ENCODE measurements at regions not wholly inside any gene's neighbourhood (a gene's known extent, or its start where the extent isn't known, plus 50 kb on each side); places are given as distances from the start of the nearest gene placed in this dataset.
"Not testable (repeated sequence)": the region's sequence is repeated elsewhere in the genome, so short reads cannot be mapped to it uniquely, and the experiment has no call there.

DNA sequence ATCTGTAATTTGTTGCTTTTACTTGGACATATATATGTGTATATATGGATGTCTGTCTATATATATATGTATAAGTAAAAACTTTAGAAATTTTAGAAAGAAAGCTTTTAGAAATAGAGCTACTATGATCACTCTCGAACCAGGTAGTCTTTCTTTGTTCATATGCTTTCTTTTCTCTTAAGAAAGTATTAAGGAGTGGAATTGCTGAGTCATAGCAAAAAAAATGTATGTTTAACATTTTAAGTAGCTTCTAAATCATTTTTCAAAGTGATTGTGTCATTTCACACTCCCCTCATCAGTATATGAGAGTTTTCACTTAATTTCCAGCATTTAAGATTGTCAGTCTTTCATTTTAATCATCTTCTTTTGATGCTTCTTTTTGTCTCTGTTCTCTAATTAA, 447.9 kb upstream of the TECRL start:
- Mint-ChIP-seq H3K4me3 (no peak overlapping the region), H3K9me3 (no peaks in the 10 kb centered on the region), H3K27me3 (no peaks in the 10 kb centered on the region), H3K4me1 (no peaks in the 10 kb centered on the region), H3K27ac (no peak overlapping the region)
- DNase-seq (no peak), ATAC-seq (no peak)

DNA sequence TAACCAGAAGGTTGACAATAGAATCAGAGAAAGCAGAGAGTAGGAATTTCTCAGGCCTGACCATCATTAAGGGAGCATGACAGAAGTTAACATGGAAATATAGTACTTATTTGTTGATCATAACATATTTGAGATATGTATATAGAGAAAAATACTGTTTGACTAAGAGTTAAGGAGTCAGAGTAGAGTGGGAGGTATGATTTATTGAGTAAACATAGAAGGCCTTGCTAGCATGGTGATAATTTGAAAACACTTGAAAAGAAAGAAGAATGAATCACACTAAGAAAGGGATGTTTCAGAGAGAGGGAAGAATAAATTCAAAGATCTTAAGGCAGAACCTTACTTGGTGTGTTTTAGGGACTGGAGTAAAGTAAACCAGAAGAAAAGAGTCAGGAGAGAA, 437.2 kb upstream of the TECRL start:
- H3K4me3 Mint-ChIP-seq: no peak overlapping the region
- no peaks in the 10 kb centered on the region for H3K9me3 Mint-ChIP-seq
- no peak for DNase-seq
- H3K27ac Mint-ChIP-seq: no peak overlapping the region
- ATAC-seq: no peak
- no peaks in the 10 kb centered on the region for H3K4me1 Mint-ChIP-seq
- H3K27me3 Mint-ChIP-seq: no peaks in the 10 kb centered on the region

DNA sequence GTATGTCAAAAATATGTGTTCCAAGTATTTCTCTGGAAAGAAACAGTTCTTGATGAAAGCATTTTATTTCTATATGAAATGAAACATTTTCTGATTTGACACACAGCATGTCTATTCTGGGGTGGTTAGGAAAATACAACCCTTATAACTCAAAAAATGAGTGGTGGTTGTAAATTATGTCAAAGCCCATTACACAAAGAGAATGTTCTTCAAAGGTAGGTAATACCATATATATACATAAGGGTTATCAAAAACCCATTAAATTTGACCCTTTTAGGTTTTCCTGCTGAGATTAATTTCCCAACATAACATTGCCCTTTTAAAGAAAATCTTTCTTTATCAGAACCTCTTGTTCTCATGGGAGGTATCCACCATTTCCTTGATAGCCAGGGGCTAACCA, 420.5 kb upstream of the TECRL start:
- no peak overlapping the region for H3K4me3 Mint-ChIP-seq
- no peaks in the 10 kb centered on the region for H3K27me3 Mint-ChIP-seq
- DNase-seq: no peak
- H3K4me1 Mint-ChIP-seq: no peaks in the 10 kb centered on the region
- H3K27ac Mint-ChIP-seq: no peak overlapping the region
- ATAC-seq: no peak
- peaks cover 11 to 17% of the 10 kb centered on the region in 2 donors for H3K9me3 Mint-ChIP-seq

DNA sequence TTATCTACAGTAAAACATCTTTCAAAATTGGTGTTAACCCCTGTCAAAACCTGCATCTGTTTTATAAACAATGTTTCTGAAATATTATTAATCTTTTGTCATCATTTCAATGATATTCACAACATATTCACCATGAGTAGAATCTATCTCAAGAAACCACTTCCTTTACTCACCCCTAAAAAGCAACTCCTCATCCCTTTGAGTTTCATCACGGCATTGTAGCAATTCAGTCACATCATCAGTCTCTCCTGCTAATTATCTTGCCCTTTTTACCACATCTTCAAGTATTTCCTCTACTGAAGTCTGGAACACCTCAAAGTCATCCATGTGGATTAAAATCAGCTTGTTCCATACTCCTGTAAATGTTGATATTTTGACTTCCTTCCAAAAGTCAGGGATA, 415.3 kb upstream of the TECRL start:
- DNase-seq (no peak), ATAC-seq (no peak)
- Mint-ChIP-seq H3K27me3 (no peaks in the 10 kb centered on the region), H3K9me3 (no peaks in the 10 kb centered on the region), H3K4me1 (no peaks in the 10 kb centered on the region), H3K27ac (no peak overlapping the region), H3K4me3 (no peak overlapping the region)

DNA sequence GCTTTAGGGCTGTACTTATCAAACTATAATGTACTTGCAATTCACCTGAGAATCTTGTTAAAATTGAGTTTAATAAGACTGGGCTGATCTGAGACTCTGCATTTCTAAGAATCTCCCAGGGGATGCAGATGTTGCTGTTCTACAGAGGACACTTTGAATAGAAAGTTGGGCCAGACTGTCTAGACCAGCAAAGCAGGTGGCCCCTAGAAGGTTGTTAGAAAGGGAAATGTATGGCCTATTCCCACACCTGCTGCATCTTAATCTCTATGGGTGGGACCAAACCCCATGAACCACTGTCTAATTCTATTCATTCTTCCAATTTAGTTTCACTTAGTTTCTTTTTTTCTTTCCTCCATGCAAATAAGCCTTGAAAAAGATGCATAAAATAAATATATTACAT, 413.2 kb upstream of the TECRL start:
- Mint-ChIP-seq H3K4me1 (no peaks in the 10 kb centered on the region), H3K4me3 (no peak overlapping the region), H3K27me3 (no peaks in the 10 kb centered on the region), H3K27ac (no peak overlapping the region), H3K9me3 (no peaks in the 10 kb centered on the region)
- DNase-seq (no peak), ATAC-seq (no peak)

DNA sequence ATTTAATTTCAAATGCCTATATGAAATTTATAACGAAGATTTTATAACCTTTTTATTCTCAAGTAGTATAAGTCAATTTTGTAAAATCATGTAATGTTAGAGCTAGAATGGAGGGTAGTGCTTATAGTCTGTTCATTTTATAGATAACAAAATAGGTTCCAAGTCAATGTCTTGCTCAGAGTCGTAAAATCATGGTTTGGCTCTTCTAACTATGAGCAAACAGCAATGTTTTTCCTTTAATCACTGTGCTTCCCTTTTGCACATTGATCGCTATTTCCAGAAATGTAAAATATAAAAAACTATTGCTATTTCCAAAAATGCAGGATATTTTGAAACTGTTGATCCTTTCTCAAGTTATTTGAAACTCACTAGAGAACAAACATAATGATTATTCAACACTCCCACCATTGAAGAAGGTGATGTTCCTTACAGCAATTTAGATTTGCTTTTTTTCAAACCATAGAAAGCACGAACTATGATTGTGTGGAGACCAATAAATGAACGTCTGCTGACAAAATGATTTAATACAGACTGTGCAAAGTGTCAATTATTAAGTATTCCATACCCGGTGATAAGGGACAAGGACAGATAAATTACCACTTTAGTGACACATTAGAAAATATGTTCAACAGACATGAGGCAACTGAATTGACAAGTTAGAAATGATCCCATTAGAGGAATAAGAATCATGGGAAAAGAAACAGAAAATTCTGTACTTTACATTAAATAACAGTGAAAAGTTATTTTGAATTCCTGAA, 412.1 kb upstream of the TECRL start:
- Mint-ChIP-seq H3K27me3 (no peaks in the 10 kb centered on the region), H3K9me3 (no peaks in the 10 kb centered on the region), H3K4me1 (no peaks in the 10 kb centered on the region), H3K4me3 (no peak overlapping the region), H3K27ac (no peak overlapping the region)
- no peak for ATAC-seq
- DNase-seq: no peak

DNA sequence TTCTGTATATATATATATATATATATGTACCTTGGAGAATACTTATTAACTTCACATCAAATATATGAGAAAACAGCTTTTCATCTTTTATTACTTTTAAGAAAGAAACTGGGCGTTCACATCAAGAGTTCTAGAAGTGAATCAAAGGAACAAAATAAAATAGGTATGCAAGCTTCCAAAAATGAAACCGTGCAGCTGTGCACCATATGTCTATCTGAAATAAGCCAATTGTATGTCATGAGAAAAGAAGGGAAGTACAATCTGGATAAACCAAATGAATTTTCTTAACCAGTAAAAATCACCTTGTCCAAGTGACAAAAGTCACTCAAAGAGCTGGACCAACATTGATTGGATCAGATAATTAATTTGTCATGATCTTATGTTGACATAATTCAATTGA, 405.4 kb upstream of the TECRL start:
- H3K4me3 Mint-ChIP-seq: no peak overlapping the region
- DNase-seq: no peak
- no peak overlapping the region for H3K27ac Mint-ChIP-seq
- no peaks in the 10 kb centered on the region for H3K9me3 Mint-ChIP-seq
- no peak for ATAC-seq
- H3K4me1 Mint-ChIP-seq: no peaks in the 10 kb centered on the region
- no peaks in the 10 kb centered on the region for H3K27me3 Mint-ChIP-seq

DNA sequence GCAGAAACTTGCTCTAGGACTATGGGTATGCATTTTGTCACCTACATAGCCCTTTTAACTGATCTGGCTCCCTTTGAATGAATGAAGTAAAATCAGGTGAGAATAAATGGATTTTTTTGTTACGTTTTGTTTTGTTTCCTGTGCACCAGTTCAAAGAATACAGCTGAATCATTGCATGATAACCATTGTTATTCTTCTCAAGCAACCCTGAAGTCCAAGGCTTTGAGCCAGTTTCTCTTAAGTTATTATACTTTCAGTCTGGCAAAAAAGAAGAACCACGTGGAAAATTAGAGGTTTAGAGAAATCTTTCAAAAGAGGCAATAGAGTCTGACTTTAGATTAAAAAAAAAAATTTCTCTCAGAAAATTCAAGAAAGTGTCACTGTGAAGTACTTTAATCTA, 398.6 kb upstream of the TECRL start:
- no peaks in the 10 kb centered on the region for H3K4me1 Mint-ChIP-seq
- no peak for ATAC-seq
- no peak overlapping the region for H3K4me3 Mint-ChIP-seq

DNA sequence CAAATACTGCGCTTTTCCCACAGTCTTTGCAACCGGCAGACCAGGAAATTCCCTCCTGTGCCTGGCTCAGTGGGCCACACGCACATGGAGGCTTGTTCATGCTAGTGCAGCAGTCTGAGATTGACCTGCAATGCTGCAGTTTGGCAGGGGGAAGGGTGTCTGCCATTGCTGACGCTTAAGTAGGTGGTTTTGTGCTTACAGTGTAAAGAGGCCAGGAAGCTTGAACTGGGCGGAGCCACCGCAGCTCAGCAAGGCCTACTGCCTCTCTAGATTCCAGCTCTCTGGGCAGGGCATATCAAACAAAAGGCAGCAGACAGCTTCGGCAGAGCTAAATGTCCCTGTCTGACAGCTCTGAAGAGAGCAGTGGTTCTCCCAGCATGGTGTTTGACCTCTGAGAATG, 390.5 kb upstream of the TECRL start:
- H3K4me3 Mint-ChIP-seq: no peak overlapping the region
- no peak overlapping the region for H3K27ac Mint-ChIP-seq
- peaks cover 12 to 26% of the 10 kb centered on the region in 2 donors for H3K9me3 Mint-ChIP-seq
- no peaks in the 10 kb centered on the region for H3K27me3 Mint-ChIP-seq
- ATAC-seq: no peak
- DNase-seq: no peak
- H3K4me1 Mint-ChIP-seq: no peaks in the 10 kb centered on the region

More for the DNA sequence above, 398.6 kb upstream of the TECRL start:
- no peak overlapping the region for H3K27ac Mint-ChIP-seq
- H3K27me3 Mint-ChIP-seq: no peaks in the 10 kb centered on the region
- peaks cover 7 to 16% of the 10 kb centered on the region in 2 donors for H3K9me3 Mint-ChIP-seq
- DNase-seq: no peak

DNA sequence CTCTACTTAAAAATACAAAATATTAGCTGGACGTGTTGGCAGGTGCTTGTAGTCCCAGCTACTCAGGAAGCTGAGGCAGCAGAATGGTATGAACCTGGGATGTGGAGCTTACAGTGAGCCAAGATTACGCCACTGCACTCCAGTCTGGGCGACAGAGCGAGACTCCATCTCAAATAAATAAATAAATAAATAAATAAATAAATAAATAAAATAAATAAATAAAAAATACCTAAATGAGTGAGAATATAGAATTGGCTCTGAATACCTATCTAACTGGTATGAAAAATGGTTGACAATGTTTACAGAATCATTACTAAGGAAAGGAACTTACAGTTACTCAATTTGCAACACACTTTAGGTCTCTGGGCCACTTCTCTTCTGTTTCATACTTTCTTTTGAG, 389.6 kb upstream of the TECRL start:
- not testable (repeated sequence) for DNase-seq, ATAC-seq, H3K4me3 Mint-ChIP-seq, H3K27me3 Mint-ChIP-seq, H3K27ac Mint-ChIP-seq, H3K4me1 Mint-ChIP-seq
- H3K9me3 Mint-ChIP-seq: peaks cover 7 to 17% of the 10 kb centered on the region in 2 donors

DNA sequence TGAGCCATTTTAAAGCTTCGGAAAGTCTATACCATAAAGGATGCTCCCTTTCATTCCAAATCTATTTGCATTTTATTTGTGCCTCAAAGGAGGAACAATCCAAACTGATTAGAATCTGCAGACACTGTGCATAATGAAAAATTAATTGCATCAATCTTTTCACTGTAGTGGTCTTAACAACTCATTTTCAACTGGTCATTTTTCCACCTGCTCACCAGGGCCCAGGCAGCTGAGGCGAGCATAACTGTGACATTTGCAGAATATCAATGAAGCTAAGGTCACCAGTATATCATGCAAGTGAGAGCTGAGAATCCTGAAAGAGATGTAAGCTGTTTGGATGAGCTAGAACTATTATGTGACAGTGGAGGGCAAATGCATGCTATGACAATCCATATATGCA, 387.3 kb upstream of the TECRL start:
- ATAC-seq (no peak), DNase-seq (no peak)
- no peaks in the 10 kb centered on the region for H3K9me3 Mint-ChIP-seq
- H3K27ac Mint-ChIP-seq: no peak overlapping the region
- H3K27me3 Mint-ChIP-seq: no peaks in the 10 kb centered on the region
- H3K4me3 Mint-ChIP-seq: no peak overlapping the region
- H3K4me1 Mint-ChIP-seq: no peaks in the 10 kb centered on the region

DNA sequence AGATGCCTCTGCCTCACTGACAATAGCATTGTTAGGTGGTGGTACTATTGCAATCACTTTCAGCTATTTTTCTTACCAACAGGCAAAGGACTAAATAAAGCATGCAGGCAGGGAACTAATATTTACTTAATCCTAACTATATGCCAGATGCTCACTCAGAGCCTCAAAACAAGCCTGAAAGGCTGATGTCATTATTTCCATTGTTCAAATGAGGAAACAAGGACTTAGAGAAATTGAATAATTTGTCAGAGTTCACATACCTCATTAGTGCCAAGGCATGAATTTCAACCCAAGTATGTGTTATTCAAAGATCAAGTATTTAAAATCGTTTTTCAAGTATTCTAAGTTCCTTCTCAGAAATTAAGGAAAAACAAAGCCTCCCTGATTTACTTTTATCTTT, 374.9 kb upstream of the TECRL start:
- Mint-ChIP-seq H3K27me3 (no peaks in the 10 kb centered on the region), H3K4me3 (no peak overlapping the region), H3K4me1 (no peaks in the 10 kb centered on the region), H3K27ac (no peak overlapping the region), H3K9me3 (no peaks in the 10 kb centered on the region)
- no peak for DNase-seq
- no peak for ATAC-seq

DNA sequence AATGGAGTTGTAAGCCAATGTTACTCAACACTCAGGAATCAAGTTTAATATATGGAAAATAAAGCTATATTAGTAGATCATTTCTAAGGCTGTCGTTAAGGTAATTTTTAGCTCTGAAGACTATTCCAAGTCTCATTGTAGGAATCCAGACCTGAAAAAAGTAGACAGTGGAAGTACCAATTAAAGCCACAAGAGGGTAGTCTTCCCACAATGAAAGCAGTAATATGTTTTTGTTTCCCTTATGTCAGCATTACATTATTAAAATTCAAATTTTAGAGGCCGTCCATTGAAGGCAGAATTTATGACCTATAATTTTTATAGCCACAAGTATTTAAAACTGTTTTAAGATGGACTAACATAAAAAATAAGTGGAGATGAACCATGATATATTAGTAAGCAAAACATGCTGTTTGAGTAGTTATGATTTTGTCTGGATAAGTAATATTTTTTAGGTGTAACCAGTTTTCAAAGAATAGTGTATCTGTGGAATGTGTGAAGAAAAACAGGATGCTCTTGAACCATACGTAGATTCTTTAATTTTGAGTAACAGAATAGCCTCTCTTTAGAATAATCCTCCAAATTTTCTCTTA, 372.6 kb upstream of the TECRL start:
- H3K27me3 Mint-ChIP-seq: no peaks in the 10 kb centered on the region
- H3K27ac Mint-ChIP-seq: no peak overlapping the region
- H3K4me3 Mint-ChIP-seq: no peak overlapping the region
- no peaks in the 10 kb centered on the region for H3K9me3 Mint-ChIP-seq
- no peaks in the 10 kb centered on the region for H3K4me1 Mint-ChIP-seq
- no peak for ATAC-seq
- DNase-seq: no peak

DNA sequence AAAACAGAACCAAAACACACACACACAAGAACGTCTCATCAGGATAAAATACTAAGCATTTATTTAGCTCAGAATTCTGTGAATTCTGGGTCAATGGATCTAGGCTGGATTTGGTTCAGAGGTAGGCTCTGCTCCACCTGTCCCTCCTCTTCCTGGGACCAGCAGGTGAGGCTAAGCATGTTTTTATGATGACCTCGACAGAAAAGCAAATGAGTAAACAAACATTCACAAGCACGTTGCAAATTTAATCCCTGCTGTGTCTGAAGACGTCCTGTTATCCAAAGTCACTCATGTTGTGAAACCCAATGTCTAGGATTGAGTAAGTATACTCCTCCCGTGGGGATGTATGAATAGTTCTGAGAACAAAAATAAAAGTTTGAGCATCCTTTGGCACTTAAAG, 371.4 kb upstream of the TECRL start:
- DNase-seq (no peak), ATAC-seq (no peak)
- H3K9me3 Mint-ChIP-seq: no peaks in the 10 kb centered on the region
- H3K4me1 Mint-ChIP-seq: no peaks in the 10 kb centered on the region
- no peaks in the 10 kb centered on the region for H3K27me3 Mint-ChIP-seq
- no peak overlapping the region for H3K4me3 Mint-ChIP-seq
- no peak overlapping the region for H3K27ac Mint-ChIP-seq

DNA sequence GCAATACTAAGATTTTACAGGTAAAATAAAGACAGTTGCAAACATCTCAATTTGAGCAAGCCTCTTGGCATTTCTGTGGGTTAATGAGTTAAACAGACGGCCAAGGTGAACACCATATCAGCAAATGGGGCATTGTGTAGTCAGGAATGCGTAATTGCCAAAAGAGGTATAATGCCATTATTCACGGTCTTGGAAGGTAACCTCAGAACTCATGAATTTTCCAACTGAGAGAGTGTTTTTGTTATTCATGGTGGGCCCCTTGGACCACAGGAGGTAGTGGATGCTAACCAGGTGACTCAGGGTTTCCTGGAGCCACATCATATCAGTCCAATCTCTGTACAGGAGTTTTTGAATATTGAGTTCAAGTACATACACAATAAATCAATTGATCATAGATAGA, 368.0 kb upstream of the TECRL start:
- ATAC-seq: no peak
- Mint-ChIP-seq H3K9me3 (no peaks in the 10 kb centered on the region), H3K4me3 (no peak overlapping the region), H3K27ac (no peak overlapping the region), H3K4me1 (no peaks in the 10 kb centered on the region), H3K27me3 (no peaks in the 10 kb centered on the region)
- no peak for DNase-seq

DNA sequence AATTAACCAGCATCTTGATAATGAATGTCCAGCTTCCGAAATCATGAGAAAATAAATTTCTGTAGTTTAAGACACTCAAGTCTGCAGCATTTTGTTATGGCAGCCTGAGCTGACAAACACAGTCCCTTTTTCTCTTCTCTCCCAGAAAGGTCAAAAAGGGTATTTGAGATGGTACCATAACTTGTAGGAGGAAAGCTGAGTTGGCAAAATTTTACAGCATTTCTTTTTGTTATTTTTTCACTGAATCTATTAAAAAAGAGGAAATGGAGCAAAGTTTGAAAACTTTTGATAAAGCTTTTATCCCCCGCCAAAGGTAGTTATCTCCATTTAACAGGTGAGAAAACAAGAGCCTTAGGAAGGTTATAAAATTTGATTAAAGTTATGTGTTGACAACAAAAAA, 367.6 kb upstream of the TECRL start:
- DNase-seq (no peak), ATAC-seq (no peak)
- H3K27ac Mint-ChIP-seq: no peak overlapping the region
- H3K4me1 Mint-ChIP-seq: no peaks in the 10 kb centered on the region
- no peaks in the 10 kb centered on the region for H3K9me3 Mint-ChIP-seq
- H3K4me3 Mint-ChIP-seq: no peak overlapping the region
- H3K27me3 Mint-ChIP-seq: no peaks in the 10 kb centered on the region

DNA sequence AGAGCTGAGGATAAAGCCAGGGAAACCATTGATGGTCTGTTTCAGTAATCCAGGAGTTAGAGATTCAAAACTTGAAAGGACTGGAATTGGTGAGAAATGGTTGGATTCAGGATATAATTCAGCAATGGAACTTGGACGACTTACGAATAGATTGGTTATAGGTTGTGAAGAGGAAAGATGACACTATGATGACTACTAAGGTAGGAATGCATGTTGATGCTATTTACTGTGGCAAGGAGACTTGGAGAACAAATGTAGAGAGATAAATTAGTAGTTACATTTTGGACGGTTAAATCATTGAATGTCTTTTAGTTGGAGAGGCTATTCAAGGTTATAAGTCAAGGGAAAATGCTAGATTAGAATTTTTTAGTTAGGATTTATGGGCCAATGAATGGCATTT, 365.4 kb upstream of the TECRL start:
- DNase-seq (no peak), ATAC-seq (no peak)
- Mint-ChIP-seq H3K4me3 (no peak overlapping the region), H3K27ac (no peak overlapping the region), H3K9me3 (no peaks in the 10 kb centered on the region), H3K4me1 (no peaks in the 10 kb centered on the region), H3K27me3 (no peaks in the 10 kb centered on the region)

All from stimulated activated naive CD8-positive, alpha-beta T cell treated with anti-CD3 and anti-CD28 coated beads, Interleukin-15, amount 100 ng/mL, for 72 hours (primary cell).